GM23338 (cell line): ENCODE measurements at regions not wholly inside any gene's neighbourhood (a gene's known extent, or its start where the extent isn't known, plus 50 kb on each side); places are given as distances from the start of the nearest gene placed in this dataset.

Experiments used
- CREB1 ChIP-seq: fragments of 250-450 bp; sonication (Bioruptor Pico); IDR thresholded peaks from 2 replicates; pipeline ENCODE4 v1.5.0; 2020; ENCODE audit warnings: low read depth, mild to moderate bottlenecking, moderate library complexity
- EZH2 ChIP-seq: fragments of 200-600 bp; sonication (generic); IDR thresholded peaks from one replicate; pipeline ENCODE4 v1.8.0; 2017; ENCODE audit warnings: antibody characterized with exemption, mild to moderate bottlenecking, low read depth; ENCODE audit not compliant: unreplicated experiment
- EZH2phosphoT487 ChIP-seq: fragments of 200-600 bp; sonication (generic); IDR thresholded peaks from one replicate; pipeline ENCODE4 v1.8.1; 2018; ENCODE audit warnings: antibody characterized with exemption; ENCODE audit not compliant: unreplicated experiment
- JUNB ChIP-seq: IDR thresholded peaks from one replicate; pipeline ENCODE4 v1.6.1; 2016; ENCODE audit warnings: antibody characterized with exemption; ENCODE audit not compliant: unreplicated experiment
- NANOG ChIP-seq: IDR thresholded peaks from 2 replicates; pipeline ENCODE4 v1.6.1; 2016; ENCODE audit warnings: antibody characterized with exemption, borderline replicate concordance
- POLR2AphosphoS5 ChIP-seq: IDR thresholded peaks from 2 replicates; pipeline ENCODE4 v1.6.1; 2016; ENCODE audit warnings: antibody characterized with exemption, low read depth
- STAT1 ChIP-seq: IDR thresholded peaks from one replicate; pipeline ENCODE4 v1.6.1; 2016; ENCODE audit warnings: antibody characterized with exemption; ENCODE audit not compliant: unreplicated experiment
- ZNF331 ChIP-seq: fragments of 250-450 bp; sonication (Bioruptor Pico); IDR thresholded peaks from 2 replicates; pipeline ENCODE4 v1.5.0; 2020; ENCODE audit warnings: low read depth, mild to moderate bottlenecking, moderate library complexity
- TF ChIP-seq, protein P1 (sequence below), 2 experiments: fragments of 200-600 bp in 1 of 2; sonication (generic) in 1 of 2; conservative IDR thresholded peaks; 2 replicates each; pipeline versions ENCODE4 v1.5.1 to v1.6.1; 2016 to 2017; ENCODE audit warnings: antibody characterized with exemption in 2 of 2, low read depth in 2 of 2, mild to moderate bottlenecking in 2 of 2, moderate library complexity in 1 of 2
- TF ChIP-seq, protein P2 (sequence below): IDR thresholded peaks from one replicate; pipeline ENCODE4 v1.6.1; 2018; ENCODE audit warnings: antibody characterized with exemption; ENCODE audit not compliant: unreplicated experiment
- TF ChIP-seq, protein P3 (sequence below): IDR thresholded peaks from 2 replicates; pipeline ENCODE4 v1.6.1; 2016; ENCODE audit warnings: antibody characterized with exemption
- TF ChIP-seq, protein P4 (sequence below): fragments of 250-450 bp; sonication (Bioruptor Pico); IDR thresholded peaks from 2 replicates; pipeline ENCODE4 v1.5.0; 2020; ENCODE audit warnings: mild to moderate bottlenecking, moderate library complexity

DNA sequence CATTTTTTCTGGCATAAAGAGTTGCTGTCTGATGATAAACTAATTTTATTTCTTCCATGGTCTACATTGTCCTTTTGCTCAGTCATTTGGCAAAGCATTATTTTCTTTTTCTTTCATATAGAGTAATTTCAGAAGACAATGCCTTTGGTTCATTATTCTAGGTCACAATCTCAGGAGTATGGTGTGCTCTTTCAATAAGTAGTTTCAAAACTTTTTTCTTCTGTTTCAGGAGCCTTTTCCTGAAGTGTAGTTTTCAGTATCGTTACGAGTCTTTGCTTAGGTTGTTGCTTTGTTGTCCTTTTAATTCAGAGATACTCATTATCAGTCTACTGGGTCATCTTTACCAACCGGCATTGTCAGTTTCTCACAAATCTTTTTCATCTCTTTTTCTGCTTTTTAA is 100.4 kb upstream of the GPC1 start:
- TF ChIP-seq, protein P1, sequence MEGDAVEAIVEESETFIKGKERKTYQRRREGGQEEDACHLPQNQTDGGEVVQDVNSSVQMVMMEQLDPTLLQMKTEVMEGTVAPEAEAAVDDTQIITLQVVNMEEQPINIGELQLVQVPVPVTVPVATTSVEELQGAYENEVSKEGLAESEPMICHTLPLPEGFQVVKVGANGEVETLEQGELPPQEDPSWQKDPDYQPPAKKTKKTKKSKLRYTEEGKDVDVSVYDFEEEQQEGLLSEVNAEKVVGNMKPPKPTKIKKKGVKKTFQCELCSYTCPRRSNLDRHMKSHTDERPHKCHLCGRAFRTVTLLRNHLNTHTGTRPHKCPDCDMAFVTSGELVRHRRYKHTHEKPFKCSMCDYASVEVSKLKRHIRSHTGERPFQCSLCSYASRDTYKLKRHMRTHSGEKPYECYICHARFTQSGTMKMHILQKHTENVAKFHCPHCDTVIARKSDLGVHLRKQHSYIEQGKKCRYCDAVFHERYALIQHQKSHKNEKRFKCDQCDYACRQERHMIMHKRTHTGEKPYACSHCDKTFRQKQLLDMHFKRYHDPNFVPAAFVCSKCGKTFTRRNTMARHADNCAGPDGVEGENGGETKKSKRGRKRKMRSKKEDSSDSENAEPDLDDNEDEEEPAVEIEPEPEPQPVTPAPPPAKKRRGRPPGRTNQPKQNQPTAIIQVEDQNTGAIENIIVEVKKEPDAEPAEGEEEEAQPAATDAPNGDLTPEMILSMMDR (conservative IDR thresholded peaks at IDR 0.05; ENCODE audit: low read depth in 2 of 2) = no peak
- TF ChIP-seq NANOG (no peak), POLR2AphosphoS5 (no peak), EZH2phosphoT487 (no peak), JUNB (no peak), EZH2 (no peak), ZNF331 (CRISPR knock-in tag) (no peak), CREB1 (CRISPR knock-in tag) (no peak), STAT1 (no peak)
- TF ChIP-seq, protein P2, sequence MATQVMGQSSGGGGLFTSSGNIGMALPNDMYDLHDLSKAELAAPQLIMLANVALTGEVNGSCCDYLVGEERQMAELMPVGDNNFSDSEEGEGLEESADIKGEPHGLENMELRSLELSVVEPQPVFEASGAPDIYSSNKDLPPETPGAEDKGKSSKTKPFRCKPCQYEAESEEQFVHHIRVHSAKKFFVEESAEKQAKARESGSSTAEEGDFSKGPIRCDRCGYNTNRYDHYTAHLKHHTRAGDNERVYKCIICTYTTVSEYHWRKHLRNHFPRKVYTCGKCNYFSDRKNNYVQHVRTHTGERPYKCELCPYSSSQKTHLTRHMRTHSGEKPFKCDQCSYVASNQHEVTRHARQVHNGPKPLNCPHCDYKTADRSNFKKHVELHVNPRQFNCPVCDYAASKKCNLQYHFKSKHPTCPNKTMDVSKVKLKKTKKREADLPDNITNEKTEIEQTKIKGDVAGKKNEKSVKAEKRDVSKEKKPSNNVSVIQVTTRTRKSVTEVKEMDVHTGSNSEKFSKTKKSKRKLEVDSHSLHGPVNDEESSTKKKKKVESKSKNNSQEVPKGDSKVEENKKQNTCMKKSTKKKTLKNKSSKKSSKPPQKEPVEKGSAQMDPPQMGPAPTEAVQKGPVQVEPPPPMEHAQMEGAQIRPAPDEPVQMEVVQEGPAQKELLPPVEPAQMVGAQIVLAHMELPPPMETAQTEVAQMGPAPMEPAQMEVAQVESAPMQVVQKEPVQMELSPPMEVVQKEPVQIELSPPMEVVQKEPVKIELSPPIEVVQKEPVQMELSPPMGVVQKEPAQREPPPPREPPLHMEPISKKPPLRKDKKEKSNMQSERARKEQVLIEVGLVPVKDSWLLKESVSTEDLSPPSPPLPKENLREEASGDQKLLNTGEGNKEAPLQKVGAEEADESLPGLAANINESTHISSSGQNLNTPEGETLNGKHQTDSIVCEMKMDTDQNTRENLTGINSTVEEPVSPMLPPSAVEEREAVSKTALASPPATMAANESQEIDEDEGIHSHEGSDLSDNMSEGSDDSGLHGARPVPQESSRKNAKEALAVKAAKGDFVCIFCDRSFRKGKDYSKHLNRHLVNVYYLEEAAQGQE = no peak
- TF ChIP-seq, protein P3, sequence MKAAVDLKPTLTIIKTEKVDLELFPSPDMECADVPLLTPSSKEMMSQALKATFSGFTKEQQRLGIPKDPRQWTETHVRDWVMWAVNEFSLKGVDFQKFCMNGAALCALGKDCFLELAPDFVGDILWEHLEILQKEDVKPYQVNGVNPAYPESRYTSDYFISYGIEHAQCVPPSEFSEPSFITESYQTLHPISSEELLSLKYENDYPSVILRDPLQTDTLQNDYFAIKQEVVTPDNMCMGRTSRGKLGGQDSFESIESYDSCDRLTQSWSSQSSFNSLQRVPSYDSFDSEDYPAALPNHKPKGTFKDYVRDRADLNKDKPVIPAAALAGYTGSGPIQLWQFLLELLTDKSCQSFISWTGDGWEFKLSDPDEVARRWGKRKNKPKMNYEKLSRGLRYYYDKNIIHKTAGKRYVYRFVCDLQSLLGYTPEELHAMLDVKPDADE = no peak
- TF ChIP-seq, protein P4, sequence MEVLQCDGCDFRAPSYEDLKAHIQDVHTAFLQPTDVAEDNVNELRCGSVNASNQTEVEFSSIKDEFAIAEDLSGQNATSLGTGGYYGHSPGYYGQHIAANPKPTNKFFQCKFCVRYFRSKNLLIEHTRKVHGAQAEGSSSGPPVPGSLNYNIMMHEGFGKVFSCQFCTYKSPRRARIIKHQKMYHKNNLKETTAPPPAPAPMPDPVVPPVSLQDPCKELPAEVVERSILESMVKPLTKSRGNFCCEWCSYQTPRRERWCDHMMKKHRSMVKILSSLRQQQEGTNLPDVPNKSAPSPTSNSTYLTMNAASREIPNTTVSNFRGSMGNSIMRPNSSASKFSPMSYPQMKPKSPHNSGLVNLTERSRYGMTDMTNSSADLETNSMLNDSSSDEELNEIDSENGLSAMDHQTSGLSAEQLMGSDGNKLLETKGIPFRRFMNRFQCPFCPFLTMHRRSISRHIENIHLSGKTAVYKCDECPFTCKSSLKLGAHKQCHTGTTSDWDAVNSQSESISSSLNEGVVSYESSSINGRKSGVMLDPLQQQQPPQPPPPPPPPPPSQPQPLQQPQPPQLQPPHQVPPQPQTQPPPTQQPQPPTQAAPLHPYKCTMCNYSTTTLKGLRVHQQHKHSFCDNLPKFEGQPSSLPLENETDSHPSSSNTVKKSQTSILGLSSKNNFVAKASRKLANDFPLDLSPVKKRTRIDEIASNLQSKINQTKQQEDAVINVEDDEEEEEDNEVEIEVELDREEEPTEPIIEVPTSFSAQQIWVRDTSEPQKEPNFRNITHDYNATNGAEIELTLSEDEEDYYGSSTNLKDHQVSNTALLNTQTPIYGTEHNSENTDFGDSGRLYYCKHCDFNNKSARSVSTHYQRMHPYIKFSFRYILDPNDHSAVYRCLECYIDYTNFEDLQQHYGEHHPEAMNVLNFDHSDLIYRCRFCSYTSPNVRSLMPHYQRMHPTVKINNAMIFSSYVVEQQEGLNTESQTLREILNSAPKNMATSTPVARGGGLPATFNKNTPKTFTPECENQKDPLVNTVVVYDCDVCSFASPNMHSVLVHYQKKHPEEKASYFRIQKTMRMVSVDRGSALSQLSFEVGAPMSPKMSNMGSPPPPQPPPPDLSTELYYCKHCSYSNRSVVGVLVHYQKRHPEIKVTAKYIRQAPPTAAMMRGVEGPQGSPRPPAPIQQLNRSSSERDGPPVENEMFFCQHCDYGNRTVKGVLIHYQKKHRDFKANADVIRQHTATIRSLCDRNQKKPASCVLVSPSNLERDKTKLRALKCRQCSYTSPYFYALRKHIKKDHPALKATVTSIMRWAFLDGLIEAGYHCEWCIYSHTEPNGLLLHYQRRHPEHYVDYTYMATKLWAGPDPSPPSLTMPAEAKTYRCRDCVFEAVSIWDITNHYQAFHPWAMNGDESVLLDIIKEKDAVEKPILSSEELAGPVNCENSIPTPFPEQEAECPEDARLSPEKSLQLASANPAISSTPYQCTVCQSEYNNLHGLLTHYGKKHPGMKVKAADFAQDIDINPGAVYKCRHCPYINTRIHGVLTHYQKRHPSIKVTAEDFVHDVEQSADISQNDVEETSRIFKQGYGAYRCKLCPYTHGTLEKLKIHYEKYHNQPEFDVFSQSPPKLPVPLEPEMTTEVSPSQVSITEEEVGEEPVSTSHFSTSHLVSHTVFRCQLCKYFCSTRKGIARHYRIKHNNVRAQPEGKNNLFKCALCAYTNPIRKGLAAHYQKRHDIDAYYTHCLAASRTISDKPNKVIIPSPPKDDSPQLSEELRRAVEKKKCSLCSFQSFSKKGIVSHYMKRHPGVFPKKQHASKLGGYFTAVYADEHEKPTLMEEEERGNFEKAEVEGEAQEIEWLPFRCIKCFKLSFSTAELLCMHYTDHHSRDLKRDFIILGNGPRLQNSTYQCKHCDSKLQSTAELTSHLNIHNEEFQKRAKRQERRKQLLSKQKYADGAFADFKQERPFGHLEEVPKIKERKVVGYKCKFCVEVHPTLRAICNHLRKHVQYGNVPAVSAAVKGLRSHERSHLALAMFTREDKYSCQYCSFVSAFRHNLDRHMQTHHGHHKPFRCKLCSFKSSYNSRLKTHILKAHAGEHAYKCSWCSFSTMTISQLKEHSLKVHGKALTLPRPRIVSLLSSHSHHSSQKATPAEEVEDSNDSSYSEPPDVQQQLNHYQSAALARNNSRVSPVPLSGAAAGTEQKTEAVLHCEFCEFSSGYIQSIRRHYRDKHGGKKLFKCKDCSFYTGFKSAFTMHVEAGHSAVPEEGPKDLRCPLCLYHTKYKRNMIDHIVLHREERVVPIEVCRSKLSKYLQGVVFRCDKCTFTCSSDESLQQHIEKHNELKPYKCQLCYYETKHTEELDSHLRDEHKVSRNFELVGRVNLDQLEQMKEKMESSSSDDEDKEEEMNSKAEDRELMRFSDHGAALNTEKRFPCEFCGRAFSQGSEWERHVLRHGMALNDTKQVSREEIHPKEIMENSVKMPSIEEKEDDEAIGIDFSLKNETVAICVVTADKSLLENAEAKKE (CRISPR knock-in tag) = no peak
